Stimulated activated naive CD8-positive, alpha-beta T cell treated with anti-CD3 and anti-CD28 coated beads, Interleukin-15, amount 100 ng/mL, for 72 hours (primary cell): ENCODE measurements at regions not wholly inside any gene's neighbourhood (a gene's known extent, or its start where the extent isn't known, plus 50 kb on each side); places are given as distances from the start of the nearest gene placed in this dataset.

Source experiments
- ATAC-seq: fragments of 150-1000 bp; cut with Tn5 transposase; 2 replicates; pipeline ENCODE4 v1.10.0; 2021; ENCODE audit warnings: mild to moderate bottlenecking, moderate library complexity
- DNase-seq, 2 donors: peaks; one replicate each; pipeline ENCODE4 v3.0.0; 2021 to 2022
- H3K27ac Mint-ChIP-seq, 2 donors: one replicate each; pipeline ENCODE4 v1.8.0; 2022; ENCODE audit warnings: mild to moderate bottlenecking in 2 of 2, mixed read lengths in 2 of 2, moderate library complexity in 2 of 2
- H3K27me3 Mint-ChIP-seq: one replicate; pipeline ENCODE4 v1.8.0; 2022; ENCODE audit warnings: mixed read lengths
- H3K4me1 Mint-ChIP-seq: one replicate; pipeline ENCODE4 v1.8.0; 2022; ENCODE audit warnings: mild to moderate bottlenecking, mixed read lengths
- H3K4me3 Mint-ChIP-seq, 2 donors: one replicate each; pipeline ENCODE4 v1.8.0; 2022; ENCODE audit warnings: mild to moderate bottlenecking in 2 of 2, mixed read lengths in 2 of 2, moderate library complexity in 1 of 2
- H3K9me3 Mint-ChIP-seq, 2 donors: one replicate each; pipeline ENCODE4 v1.8.0; 2022; ENCODE audit warnings: mixed read lengths in 2 of 2

- Mint-ChIP-seq H3K27me3 (no peaks in the 10 kb centered on the region), H3K4me1 (no peaks in the 10 kb centered on the region), H3K9me3 (peaks cover 0 to 5% of the 10 kb centered on the region in 2 donors), H3K27ac (no peak overlapping the region), H3K4me3 (no peak overlapping the region)
- DNase-seq = no peak
- no peak for ATAC-seq
Measured at GRCh38 chr14:44286201-44286600, 220.9 kb downstream of the FSCB start.

GRCh38 chr14:44283836-44284235, 223.2 kb downstream of the FSCB start:
- Mint-ChIP-seq H3K9me3 (peaks cover 5 to 7% of the 10 kb centered on the region in 2 donors), H3K4me1 (no peaks in the 10 kb centered on the region), H3K4me3 (no peak overlapping the region), H3K27ac (no peak overlapping the region), H3K27me3 (no peaks in the 10 kb centered on the region)
- DNase-seq (no peak), ATAC-seq (no peak)

- H3K4me1 Mint-ChIP-seq = no peaks in the 10 kb centered on the region
- H3K27me3 Mint-ChIP-seq = no peaks in the 10 kb centered on the region
- ATAC-seq = no peak
- H3K27ac Mint-ChIP-seq = no peak overlapping the region
- peaks cover 5 to 7% of the 10 kb centered on the region in 2 donors for H3K9me3 Mint-ChIP-seq
- no peak for DNase-seq
- no peak overlapping the region for H3K4me3 Mint-ChIP-seq
Measured at GRCh38 chr14:44279357-44279756, 227.7 kb downstream of the FSCB start.

- Mint-ChIP-seq H3K27me3 (no peaks in the 10 kb centered on the region), H3K27ac (no peak overlapping the region), H3K9me3 (peaks cover 8 to 18% of the 10 kb centered on the region in 2 donors), H3K4me3 (no peak overlapping the region), H3K4me1 (no peaks in the 10 kb centered on the region)
- no peak for DNase-seq
- ATAC-seq = no peak
Measured at GRCh38 chr14:44271637-44272036, 235.4 kb downstream of the FSCB start.

GRCh38 chr14:44271006-44271405, 236.1 kb downstream of the FSCB start:
- Mint-ChIP-seq H3K9me3 (peaks cover 8 to 18% of the 10 kb centered on the region in 2 donors), H3K4me3 (no peak overlapping the region), H3K4me1 (no peaks in the 10 kb centered on the region), H3K27ac (no peak overlapping the region), H3K27me3 (no peaks in the 10 kb centered on the region)
- DNase-seq (no peak), ATAC-seq (no peak)

GRCh38 chr14:44265246-44265645, 241.8 kb downstream of the FSCB start:
- no peak for ATAC-seq
- H3K4me1 Mint-ChIP-seq = no peaks in the 10 kb centered on the region
- H3K4me3 Mint-ChIP-seq = no peak overlapping the region
- no peak overlapping the region for H3K27ac Mint-ChIP-seq
- H3K27me3 Mint-ChIP-seq = no peaks in the 10 kb centered on the region
- no peak for DNase-seq
- peaks cover 24 to 29% of the 10 kb centered on the region in 2 donors for H3K9me3 Mint-ChIP-seq

GRCh38 chr14:44215660-44216059, 291.4 kb downstream of the FSCB start:
- Mint-ChIP-seq H3K27me3 (no peaks in the 10 kb centered on the region), H3K4me3 (no peak overlapping the region), H3K9me3 (peaks cover 6 to 8% of the 10 kb centered on the region in 2 donors), H3K4me1 (no peaks in the 10 kb centered on the region), H3K27ac (no peak overlapping the region)
- no peak for ATAC-seq
- DNase-seq = no peak

- Mint-ChIP-seq H3K4me1 (no peaks in the 10 kb centered on the region), H3K27me3 (no peaks in the 10 kb centered on the region), H3K27ac (no peak overlapping the region), H3K9me3 (peaks cover 0 to 8% of the 10 kb centered on the region in 2 donors), H3K4me3 (no peak overlapping the region)
- DNase-seq (no peak), ATAC-seq (no peak)
Measured at GRCh38 chr14:44211718-44212117, 295.4 kb downstream of the FSCB start.

GRCh38 chr14:44204061-44204835, 302.8 kb downstream of the FSCB start:
- no peak for DNase-seq
- Mint-ChIP-seq H3K27me3 (no peaks in the 10 kb centered on the region), H3K4me1 (no peaks in the 10 kb centered on the region), H3K27ac (no peak overlapping the region), H3K4me3 (no peak overlapping the region), H3K9me3 (peaks cover 0 to 5% of the 10 kb centered on the region in 2 donors)
- ATAC-seq = no peak

- Mint-ChIP-seq H3K27ac (no peak overlapping the region), H3K4me3 (no peak overlapping the region), H3K27me3 (no peaks in the 10 kb centered on the region), H3K9me3 (peaks cover 6 to 17% of the 10 kb centered on the region in 2 donors), H3K4me1 (no peaks in the 10 kb centered on the region)
- DNase-seq (no peak), ATAC-seq (no peak)
Measured at GRCh38 chr14:44180975-44181374, 326.1 kb downstream of the FSCB start.

GRCh38 chr14:44170556-44170955, 336.5 kb downstream of the FSCB start:
- DNase-seq = no peak
- no peak overlapping the region for H3K4me3 Mint-ChIP-seq
- ATAC-seq = no peak
- no peak overlapping the region for H3K27ac Mint-ChIP-seq
- H3K9me3 Mint-ChIP-seq = peaks cover 14 to 26% of the 10 kb centered on the region in 2 donors
- no peaks in the 10 kb centered on the region for H3K4me1 Mint-ChIP-seq
- no peaks in the 10 kb centered on the region for H3K27me3 Mint-ChIP-seq

GRCh38 chr14:44170101-44170500, 337.0 kb downstream of the FSCB start:
- H3K4me1 Mint-ChIP-seq = no peaks in the 10 kb centered on the region
- H3K4me3 Mint-ChIP-seq = no peak overlapping the region
- H3K9me3 Mint-ChIP-seq = peaks cover 12 to 23% of the 10 kb centered on the region in 2 donors
- no peaks in the 10 kb centered on the region for H3K27me3 Mint-ChIP-seq
- H3K27ac Mint-ChIP-seq = no peak overlapping the region
- DNase-seq = no peak
- ATAC-seq = no peak

- peaks cover under 1 to 12% of the 10 kb centered on the region in 2 donors for H3K9me3 Mint-ChIP-seq
- ATAC-seq (no peak), DNase-seq (no peak)
- H3K4me1 Mint-ChIP-seq = no peaks in the 10 kb centered on the region
- H3K4me3 Mint-ChIP-seq = no peak overlapping the region
- H3K27me3 Mint-ChIP-seq = no peaks in the 10 kb centered on the region
- no peak overlapping the region for H3K27ac Mint-ChIP-seq
Measured at GRCh38 chr14:44168566-44168965, 338.5 kb downstream of the FSCB start.

GRCh38 chr14:44166611-44167010, 340.5 kb downstream of the FSCB start:
- no peaks in the 10 kb centered on the region for H3K27me3 Mint-ChIP-seq
- peaks cover 14 to 19% of the 10 kb centered on the region in 2 donors for H3K9me3 Mint-ChIP-seq
- ATAC-seq = no peak
- DNase-seq = no peak
- no peak overlapping the region for H3K27ac Mint-ChIP-seq
- no peaks in the 10 kb centered on the region for H3K4me1 Mint-ChIP-seq
- H3K4me3 Mint-ChIP-seq = no peak overlapping the region

GRCh38 chr14:44165936-44166335, 341.1 kb downstream of the FSCB start:
- Mint-ChIP-seq H3K4me3 (no peak overlapping the region), H3K9me3 (peaks cover 14 to 19% of the 10 kb centered on the region in 2 donors), H3K27ac (no peak overlapping the region), H3K27me3 (no peaks in the 10 kb centered on the region), H3K4me1 (no peaks in the 10 kb centered on the region)
- no peak for DNase-seq
- ATAC-seq = no peak

- no peak overlapping the region for H3K27ac Mint-ChIP-seq
Measured at GRCh38 chr14:44165286-44165685, 341.8 kb downstream of the FSCB start.

GRCh38 chr14:44163946-44164345, 343.1 kb downstream of the FSCB start:
- Mint-ChIP-seq H3K9me3 (peaks cover 14 to 19% of the 10 kb centered on the region in 2 donors), H3K27me3 (no peaks in the 10 kb centered on the region), H3K4me1 (no peaks in the 10 kb centered on the region), H3K4me3 (no peak overlapping the region), H3K27ac (no peak overlapping the region)
- no peak for ATAC-seq
- DNase-seq = no peak

More at GRCh38 chr14:44165286-44165685, 341.8 kb downstream of the FSCB start:
- no peaks in the 10 kb centered on the region for H3K4me1 Mint-ChIP-seq
- DNase-seq (no peak), ATAC-seq (no peak)
- H3K9me3 Mint-ChIP-seq = peaks cover 14 to 19% of the 10 kb centered on the region in 2 donors
- H3K4me3 Mint-ChIP-seq = no peak overlapping the region
- no peaks in the 10 kb centered on the region for H3K27me3 Mint-ChIP-seq
